HCT116 (cell line): ENCODE measurements at regions not wholly inside any gene's neighbourhood (a gene's known extent, or its start where the extent isn't known, plus 50 kb on each side); places are given as distances from the start of the nearest gene placed in this dataset.

Source experiments
- ATAC-seq: fragments of 200-7000 bp; cut with Tn5 transposase; 2 replicates; pipeline ENCODE4 v1.9.1; 2020; ENCODE audit warnings: mild to moderate bottlenecking, moderate library complexity
- BruUV-seq: library from RNA; stranded (reverse); fragments of 400-500 nt; replicated peaks from 2 replicates; lab custom pipeline; 2021; lab: Mats Ljungman, UMichigan
- CTCF ChIA-PET: fragments of 300-600 bp; sonication (Branson Sonifier 250); formaldehyde crosslinking; loops from one replicate; lab custom pipeline; 2021; ENCODE audit warnings: antibody characterized with exemption; lab: Charles Lee
- POLR2A ChIA-PET: fragments of 300-600, 350-600 bp; sonication (Branson Sonifier 250); formaldehyde crosslinking; loops from one replicate; lab custom pipeline; 2021; ENCODE audit warnings: antibody characterized with exemption; lab: Charles Lee
- RAD21 ChIA-PET, 2 experiments: fragments of 300-600 bp; sonication (Branson Sonifier 250); formaldehyde crosslinking; loops; one replicate each; lab custom pipeline; 2023; ENCODE audit warnings: low total read pairs in 2 of 2; ENCODE audit not compliant: uncharacterized antibody in 2 of 2, unreplicated experiment in 2 of 2, low non-redundant PET in 1 of 2; lab: Charles Lee
- DNase-seq: peaks from one replicate; pipeline ENCODE4 v3.0.0-alpha.2; 2010; ENCODE audit warnings: low read depth, low spot score
- H2AFZ ChIP-seq: fragments of 200-600 bp; shearing (Covaris generic), sonication (generic); 2 replicates; pipeline ENCODE4 v1.6.1; 2017; ENCODE audit warnings: low read depth, mixed run types, mixed read lengths, antibody characterized with exemption, low read length; ENCODE audit not compliant: poor library complexity, severe bottlenecking
- H3K27ac ChIP-seq: 2 replicates; pipeline ENCODE4 v1.5.1; 2012; ENCODE audit warnings: low read depth, low read length
- H3K27me3 ChIP-seq: fragments of 200-600 bp; sonication (generic); 2 replicates; pipeline ENCODE4 v1.6.1; 2016; ENCODE audit warnings: mixed run types, low read length, mixed read lengths; ENCODE audit not compliant: insufficient read depth
- H3K36me3 ChIP-seq, 2 experiments: fragments of 200-500 bp in 1 of 2; fragments of 200-600 bp in 1 of 2; sonication (Bioruptor generic) in 1 of 2; sonication (generic) in 1 of 2; 2 replicates each; pipeline versions ENCODE4 v1.5.1 to v1.6.1; 2014 to 2016; ENCODE audit warnings: low read length in 2 of 2, inconsistent platforms in 1 of 2, mixed read lengths in 1 of 2, mixed run types in 1 of 2; ENCODE audit not compliant: insufficient read depth in 2 of 2, control insufficient read depth in 1 of 2
- H3K4me1 ChIP-seq, 2 experiments: fragments of 200-600 bp in 1 of 2; sonication (generic) in 1 of 2; 2 replicates each; pipeline versions ENCODE4 v1.5.1 to v1.6.1; 2012 to 2017; ENCODE audit warnings: low read length in 2 of 2, inconsistent platforms in 1 of 2, mild to moderate bottlenecking in 1 of 2, mixed read lengths in 1 of 2, mixed run types in 1 of 2, moderate library complexity in 1 of 2; ENCODE audit not compliant: insufficient read depth in 2 of 2, control insufficient read depth in 1 of 2
- H3K4me2 ChIP-seq: fragments of 200-600 bp; sonication (generic); 2 replicates; pipeline ENCODE4 v1.6.1; 2017; ENCODE audit warnings: mixed run types, low read length, mixed read lengths
- H3K4me3 ChIP-seq, 2 experiments: fragments of 200-600 bp in 1 of 2; sonication (generic) in 1 of 2; replicated peaks in 1 of 2; 2 replicates each; pipeline ENCODE4 v1.5.1; 2011 to 2016; ENCODE audit warnings: low read length in 2 of 2, control low read depth in 1 of 2, low read depth in 1 of 2, mild to moderate bottlenecking in 1 of 2, mixed read lengths in 1 of 2, mixed run types in 1 of 2
- H3K79me2 ChIP-seq: fragments of 200-600 bp; sonication (generic); 2 replicates; pipeline ENCODE4 v1.6.1; 2017; ENCODE audit warnings: mild to moderate bottlenecking, mixed run types, low read length, moderate library complexity, mixed read lengths; ENCODE audit not compliant: insufficient read depth
- H3K9ac ChIP-seq: fragments of 200-600 bp; sonication (generic); 2 replicates; pipeline ENCODE4 v1.6.1; 2016; ENCODE audit warnings: low read length, mixed read lengths
- H3K9me2 ChIP-seq: fragments of 200-600 bp; sonication (generic), shearing (Covaris generic); 2 replicates; pipeline ENCODE4 v1.6.1; 2017; ENCODE audit warnings: mixed run types, mild to moderate bottlenecking, moderate library complexity; ENCODE audit not compliant: insufficient read depth
- H3K9me3 ChIP-seq, 2 experiments: fragments of 200-500 bp in 1 of 2; fragments of 200-600 bp in 1 of 2; sonication (Bioruptor generic) in 1 of 2; sonication (generic) in 1 of 2; 2 replicates each; pipeline ENCODE4 v1.6.1; 2014 to 2017; ENCODE audit warnings: low read length in 2 of 2, mixed read lengths in 2 of 2, inconsistent platforms in 1 of 2, low read depth in 1 of 2, mild to moderate bottlenecking in 1 of 2, mixed run types in 1 of 2, moderate library complexity in 1 of 2; ENCODE audit not compliant: control insufficient read depth in 1 of 2, insufficient read depth in 1 of 2
- H4K20me1 ChIP-seq: fragments of 200-600 bp; sonication (generic), shearing (Covaris generic); 2 replicates; pipeline ENCODE4 v1.6.1; 2017; ENCODE audit warnings: mixed run types, mild to moderate bottlenecking, moderate library complexity; ENCODE audit not compliant: insufficient read depth
- ATF3 ChIP-seq: IDR thresholded peaks from 2 replicates; pipeline ENCODE4 v1.6.1; 2012
- CBX3 ChIP-seq: IDR thresholded peaks from 2 replicates; pipeline ENCODE4 v1.6.1; 2012; ENCODE audit warnings: low read depth
- EGR1 ChIP-seq: IDR thresholded peaks from 2 replicates; pipeline ENCODE4 v1.6.1; 2012; ENCODE audit warnings: low read depth
- ELF1 ChIP-seq: IDR thresholded peaks from 2 replicates; pipeline ENCODE4 v1.6.1; 2012; ENCODE audit warnings: low read depth, borderline replicate concordance
- EZH2 ChIP-seq: fragments of 200-600 bp; sonication (generic); IDR thresholded peaks from 2 replicates; pipeline ENCODE4 v1.6.1; 2017; ENCODE audit warnings: antibody characterized with exemption, mixed run types
- FOSL1 ChIP-seq: IDR thresholded peaks from 2 replicates; pipeline ENCODE4 v1.6.1; 2012; ENCODE audit warnings: low read depth
- RAD21 ChIP-seq: IDR thresholded peaks from 2 replicates; pipeline ENCODE4 v1.6.1; 2012; ENCODE audit warnings: low read depth, mild to moderate bottlenecking
- SIN3A ChIP-seq: IDR thresholded peaks from 2 replicates; pipeline ENCODE4 v1.6.1; 2012; ENCODE audit warnings: low read depth
- SP1 ChIP-seq: IDR thresholded peaks from 2 replicates; pipeline ENCODE4 v1.6.1; 2012; ENCODE audit warnings: low read depth
- YY1 ChIP-seq: IDR thresholded peaks from 2 replicates; pipeline ENCODE4 v1.6.1; 2011; ENCODE audit warnings: low read length, low read depth, moderate library complexity, mild to moderate bottlenecking; ENCODE audit not compliant: insufficient replicate concordance; ENCODE audit errors: extremely low read depth
- ZFX ChIP-seq: fragments of 450-650 bp; IDR thresholded peaks from 2 replicates; pipeline ENCODE4 v1.6.1; 2017
- ZNF274 ChIP-seq: fragments of 200-500 bp; sonication (Bioruptor generic); IDR thresholded peaks from 2 replicates; pipeline ENCODE4 v1.6.1; 2014; ENCODE audit warnings: mild to moderate bottlenecking, low read depth, low read length, inconsistent platforms
- intact Hi-C: fragments of 100-400 bp; cut with micrococcal nuclease; formaldehyde crosslinking; loops from 2 replicates; pipeline ENCODE4 v1.10.0; 2022
- TF ChIP-seq, protein P1 (sequence below): IDR thresholded peaks from 2 replicates; pipeline ENCODE4 v1.6.1; 2011; ENCODE audit warnings: mild to moderate bottlenecking, low read length, moderate library complexity; ENCODE audit not compliant: insufficient replicate concordance; ENCODE audit errors: extremely low read depth

- TF ChIP-seq SIN3A (no peak), ATF3 (no peak), ZNF274 (no peak), EGR1 (no peak), ELF1 (no peak)
Measured at GRCh38 chr9:115240676-115241075, 122.7 kb upstream of the TNC start (continued).

GRCh38 chr9:115241641-115242040 is 123.7 kb upstream of the TNC start:
- intact Hi-C loops = no loop called here
- TF ChIP-seq ZFX = no peak
- TF ChIP-seq SP1 = no peak
- no peak for TF ChIP-seq CBX3
- no peak for TF ChIP-seq YY1
- no peak for TF ChIP-seq EGR1
- no peak for TF ChIP-seq EZH2
- TF ChIP-seq, protein P1, sequence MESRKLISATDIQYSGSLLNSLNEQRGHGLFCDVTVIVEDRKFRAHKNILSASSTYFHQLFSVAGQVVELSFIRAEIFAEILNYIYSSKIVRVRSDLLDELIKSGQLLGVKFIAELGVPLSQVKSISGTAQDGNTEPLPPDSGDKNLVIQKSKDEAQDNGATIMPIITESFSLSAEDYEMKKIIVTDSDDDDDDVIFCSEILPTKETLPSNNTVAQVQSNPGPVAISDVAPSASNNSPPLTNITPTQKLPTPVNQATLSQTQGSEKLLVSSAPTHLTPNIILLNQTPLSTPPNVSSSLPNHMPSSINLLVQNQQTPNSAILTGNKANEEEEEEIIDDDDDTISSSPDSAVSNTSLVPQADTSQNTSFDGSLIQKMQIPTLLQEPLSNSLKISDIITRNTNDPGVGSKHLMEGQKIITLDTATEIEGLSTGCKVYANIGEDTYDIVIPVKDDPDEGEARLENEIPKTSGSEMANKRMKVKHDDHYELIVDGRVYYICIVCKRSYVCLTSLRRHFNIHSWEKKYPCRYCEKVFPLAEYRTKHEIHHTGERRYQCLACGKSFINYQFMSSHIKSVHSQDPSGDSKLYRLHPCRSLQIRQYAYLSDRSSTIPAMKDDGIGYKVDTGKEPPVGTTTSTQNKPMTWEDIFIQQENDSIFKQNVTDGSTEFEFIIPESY = no peak
- no peak for TF ChIP-seq RAD21
- TF ChIP-seq FOSL1 = no peak
- no peak overlapping the region for H3K27ac ChIP-seq
- no TSS peak for BruUV-seq
- H3K9me3 ChIP-seq = no peaks in the 10 kb centered on the region
- H3K9me2 ChIP-seq = no peaks in the 10 kb centered on the region
- no peak overlapping the region for H2AFZ ChIP-seq
- CTCF ChIA-PET = no interaction called here
- H3K27me3 ChIP-seq = no peaks in the 10 kb centered on the region
- no peak overlapping the region for H3K4me2 ChIP-seq
- no peaks in the 10 kb centered on the region for H4K20me1 ChIP-seq
- POLR2A ChIA-PET = no interaction called here
- RAD21 ChIA-PET = no interaction called here
- no peak for ATAC-seq
- no peak overlapping the region for H3K4me3 ChIP-seq
- H3K4me1 ChIP-seq = no peaks in the 10 kb centered on the region
- DNase-seq = no peak
- H3K36me3 ChIP-seq = no peaks in the 10 kb centered on the region
- H3K9ac ChIP-seq = no peak overlapping the region
- H3K79me2 ChIP-seq = no peaks in the 10 kb centered on the region
